GM12864 (cell line): ENCODE measurements at regions not wholly inside any gene's neighbourhood (a gene's known extent, or its start where the extent isn't known, plus 50 kb on each side); places are given as distances from the start of the nearest gene placed in this dataset.

Experiments
- DNase-seq: peaks from one replicate; pipeline ENCODE4 v3.0.0-alpha.2; 2011; ENCODE audit warnings: low read depth
- H3K4me3 ChIP-seq: 2 replicates; pipeline ENCODE4 v1.5.1; 2011; ENCODE audit warnings: mild to moderate bottlenecking, low read depth, low read length, control low read depth
- CTCF ChIP-seq: IDR thresholded peaks from 2 replicates; pipeline ENCODE4 v1.5.1; 2011; ENCODE audit warnings: low read depth, mild to moderate bottlenecking, moderate library complexity, low read length, control low read depth, inconsistent platforms; ENCODE audit errors: missing control alignments

GRCh38 chr6:137982418-137983189, 115.5 kb downstream of the TNFAIP3 start:
- H3K4me3 ChIP-seq = no peak overlapping the region
- no peak for TF ChIP-seq CTCF
- DNase-seq = no peak

GRCh38 chr6:137983269-137983668, 116.2 kb downstream of the TNFAIP3 start:
- TF ChIP-seq CTCF = no peak
- H3K4me3 ChIP-seq = no peak overlapping the region
- no peak for DNase-seq

GRCh38 chr6:137989664-137990063, 117.6 kb downstream of the PERP start:
- no peak for DNase-seq
- no peak overlapping the region for H3K4me3 ChIP-seq
- no peak for TF ChIP-seq CTCF

GRCh38 chr6:137995371-137995770, 111.8 kb downstream of the PERP start:
- no peak for DNase-seq

GRCh38 chr6:137998461-137999019, 108.7 kb downstream of the PERP start:
- no peak overlapping the region for H3K4me3 ChIP-seq
- no peak for DNase-seq
- TF ChIP-seq CTCF = no peak

More at GRCh38 chr6:137995371-137995770, 111.8 kb downstream of the PERP start:
- no peak overlapping the region for H3K4me3 ChIP-seq
- no peak for TF ChIP-seq CTCF

GRCh38 chr6:137999815-138000214, 107.4 kb downstream of the PERP start:
- TF ChIP-seq CTCF = no peak
- DNase-seq = no peak
- no peak overlapping the region for H3K4me3 ChIP-seq

GRCh38 chr6:138000941-138001340, 106.3 kb downstream of the PERP start:
- no peak for DNase-seq
- no peak overlapping the region for H3K4me3 ChIP-seq
- no peak for TF ChIP-seq CTCF
